Liver (tissue), 8 donors: ENCODE measurements at regions not wholly inside any gene's neighbourhood (a gene's known extent, or its start where the extent isn't known, plus 50 kb on each side); places are given as distances from the start of the nearest gene placed in this dataset.
"Not testable (repeated sequence)": the region's sequence is repeated elsewhere in the genome, so short reads cannot be mapped to it uniquely, and the experiment has no call there.

Experiments
- DNase-seq: peaks from one replicate; pipeline ENCODE4 v3.0.0-alpha.2; 2017; ENCODE audit warnings: low spot score
- H3K27ac ChIP-seq, 2 donors: one replicate each; pipeline ENCODE4 v1.7.0; 2013; ENCODE audit warnings: inconsistent platforms in 2 of 2, low read length in 2 of 2, control low read depth in 1 of 2, low read depth in 1 of 2, mild to moderate bottlenecking in 1 of 2
- H3K27me3 ChIP-seq, 4 donors: one replicate each; pipeline versions ENCODE4 v1.6.1 to v1.7.0; 2013; ENCODE audit warnings: low read length in 3 of 4, inconsistent platforms in 1 of 4, mild to moderate bottlenecking in 1 of 4, moderate library complexity in 1 of 4; ENCODE audit not compliant: control insufficient read depth in 4 of 4, insufficient read depth in 4 of 4
- H3K36me3 ChIP-seq, 4 donors: one replicate each; pipeline versions ENCODE4 v1.6.1 to v1.7.0; 2013; ENCODE audit warnings: low read length in 3 of 4, mild to moderate bottlenecking in 3 of 4, low read depth in 1 of 4, moderate library complexity in 1 of 4; ENCODE audit not compliant: control insufficient read depth in 4 of 4, insufficient read depth in 3 of 4
- H3K4me1 ChIP-seq, 4 donors: one replicate each; pipeline versions ENCODE4 v1.6.1 to v1.7.0; 2013; ENCODE audit warnings: low read length in 3 of 4, mild to moderate bottlenecking in 3 of 4, moderate library complexity in 1 of 4; ENCODE audit not compliant: control insufficient read depth in 4 of 4, insufficient read depth in 4 of 4
- H3K4me3 ChIP-seq, 3 donors: one replicate each; pipeline versions ENCODE4 v1.6.1 to v1.7.0; 2013; ENCODE audit warnings: low read length in 3 of 3, control low read depth in 1 of 3, low read depth in 1 of 3, mild to moderate bottlenecking in 1 of 3
- H3K9ac ChIP-seq, 2 donors: one replicate each; pipeline ENCODE4 v1.7.0; 2013; ENCODE audit warnings: low read length in 2 of 2, mild to moderate bottlenecking in 2 of 2, moderate library complexity in 2 of 2, control low read depth in 1 of 2, low read depth in 1 of 2
- H3K9me3 ChIP-seq, 4 donors: one replicate each; pipeline versions ENCODE4 v1.6.1 to v1.7.0; 2013; ENCODE audit warnings: low read length in 3 of 4; ENCODE audit not compliant: control insufficient read depth in 4 of 4
- EGR1 ChIP-seq, 2 donors: IDR thresholded peaks; 2 replicates each; pipeline ENCODE4 v1.6.1; 2016 to 2018; ENCODE audit warnings: antibody characterized with exemption in 2 of 2, low read depth in 2 of 2
- FOXA1 ChIP-seq: IDR thresholded peaks from 2 replicates; pipeline ENCODE4 v1.6.1; 2016; ENCODE audit warnings: antibody characterized with exemption
- FOXA2 ChIP-seq: IDR thresholded peaks from 2 replicates; pipeline ENCODE4 v1.6.1; 2016; ENCODE audit warnings: antibody characterized with exemption
- GABPA ChIP-seq, 2 donors: IDR thresholded peaks in 1 of 2; conservative IDR thresholded peaks in 1 of 2; 2 replicates each; pipeline ENCODE4 v1.6.1; 2016; ENCODE audit warnings: antibody characterized with exemption in 2 of 2, mild to moderate bottlenecking in 1 of 2, moderate library complexity in 1 of 2
- HNF4G ChIP-seq: IDR thresholded peaks from 2 replicates; pipeline ENCODE4 v1.6.1; 2016; ENCODE audit warnings: antibody characterized with exemption
- JUND ChIP-seq, 2 donors: IDR thresholded peaks; 2 replicates each; pipeline ENCODE4 v1.6.1; 2016; ENCODE audit warnings: antibody characterized with exemption in 2 of 2
- NR2F2 ChIP-seq: IDR thresholded peaks from 2 replicates; pipeline ENCODE4 v1.6.1; 2016; ENCODE audit warnings: antibody characterized with exemption
- RAD21 ChIP-seq, 2 donors: IDR thresholded peaks; 2 replicates each; pipeline ENCODE4 v1.6.1; 2016; ENCODE audit warnings: antibody characterized with exemption in 2 of 2, mild to moderate bottlenecking in 2 of 2
- REST ChIP-seq: IDR thresholded peaks from 2 replicates; pipeline ENCODE4 v1.6.1; 2016; ENCODE audit warnings: antibody characterized with exemption, mild to moderate bottlenecking
- RXRA ChIP-seq, 2 donors: IDR thresholded peaks; 2 replicates each; pipeline ENCODE4 v1.6.1; 2017 to 2018; ENCODE audit warnings: antibody characterized with exemption in 2 of 2, mild to moderate bottlenecking in 1 of 2
- SP1 ChIP-seq: IDR thresholded peaks from 2 replicates; pipeline ENCODE4 v1.6.1; 2018; ENCODE audit warnings: antibody characterized with exemption, mild to moderate bottlenecking
- YY1 ChIP-seq: IDR thresholded peaks from 2 replicates; pipeline ENCODE4 v1.6.1; 2016; ENCODE audit warnings: antibody characterized with exemption, mild to moderate bottlenecking
- WGBS: extraction: QIAGEN DNeasy Blood & Tissue Kit; methylation state at CpG from one replicate; pipeline ENCODE4 v1.1.7; 2013; 5-methylcytosine and 5-hydroxymethylcytosine counted together
- TF ChIP-seq, protein P1 (sequence below): IDR thresholded peaks from 2 replicates; pipeline ENCODE4 v1.6.1; 2016; ENCODE audit warnings: antibody characterized with exemption
- TF ChIP-seq, protein P2 (sequence below): fragments of 150-350 bp; IDR thresholded peaks from 2 replicates; pipeline ENCODE4 v1.5.1; 2017; ENCODE audit warnings: improper control_type of control experiment, low read depth, low read length; ENCODE audit not compliant: missing input control
- donor health status: healthy.
- donor health status: healthy.
- donor health status: healthy.
- donor health status: healthy.
- donor health status: healthy.

DNA sequence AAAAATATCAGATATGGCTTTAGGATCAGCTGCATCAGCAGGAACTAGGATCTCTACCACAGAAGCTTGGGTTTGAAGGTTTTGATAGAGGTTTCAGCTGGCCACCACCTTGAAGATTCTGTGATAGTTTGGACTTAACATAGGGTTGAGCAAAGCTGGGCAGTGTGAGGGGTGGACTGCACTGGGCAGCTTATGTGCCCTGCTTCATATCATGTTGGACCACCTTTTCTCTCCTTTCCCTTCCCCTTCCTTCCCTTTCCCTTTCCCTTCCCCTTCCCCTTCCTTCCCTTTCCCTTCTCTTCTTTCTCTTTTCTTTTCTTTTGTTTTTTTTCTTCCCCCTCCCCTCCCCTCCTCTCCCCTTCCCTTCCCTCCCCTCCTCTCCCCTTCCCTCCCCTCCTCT, 196.3 kb upstream of the CXCR4 start (continued):
- TF ChIP-seq RXRA (IDR thresholded peaks at IDR 0.05): no peak
- no peak for TF ChIP-seq NR2F2
- no peak for TF ChIP-seq HNF4G
- no peak for TF ChIP-seq SP1
- no peak for TF ChIP-seq FOXA1
- TF ChIP-seq YY1: no peak
- TF ChIP-seq EGR1 (IDR thresholded peaks at IDR 0.05; ENCODE audit: low read depth in 2 of 2): no peak
- no peak for TF ChIP-seq GABPA (IDR thresholded peaks at IDR 0.05 in 1 of 2, conservative IDR thresholded peaks at IDR 0.05 in 1 of 2)
- no peak for TF ChIP-seq FOXA2

GRCh38 chr2:136312568-136312967, 194.6 kb upstream of the CXCR4 start:
- not testable (repeated sequence) for H3K27ac ChIP-seq, H3K9ac ChIP-seq, H3K4me3 ChIP-seq, H3K36me3 ChIP-seq, H3K9me3 ChIP-seq, DNase-seq, H3K4me1 ChIP-seq, H3K27me3 ChIP-seq
- WGBS: 86% methylated on average over 1 of the region's 1 CpG

DNA sequence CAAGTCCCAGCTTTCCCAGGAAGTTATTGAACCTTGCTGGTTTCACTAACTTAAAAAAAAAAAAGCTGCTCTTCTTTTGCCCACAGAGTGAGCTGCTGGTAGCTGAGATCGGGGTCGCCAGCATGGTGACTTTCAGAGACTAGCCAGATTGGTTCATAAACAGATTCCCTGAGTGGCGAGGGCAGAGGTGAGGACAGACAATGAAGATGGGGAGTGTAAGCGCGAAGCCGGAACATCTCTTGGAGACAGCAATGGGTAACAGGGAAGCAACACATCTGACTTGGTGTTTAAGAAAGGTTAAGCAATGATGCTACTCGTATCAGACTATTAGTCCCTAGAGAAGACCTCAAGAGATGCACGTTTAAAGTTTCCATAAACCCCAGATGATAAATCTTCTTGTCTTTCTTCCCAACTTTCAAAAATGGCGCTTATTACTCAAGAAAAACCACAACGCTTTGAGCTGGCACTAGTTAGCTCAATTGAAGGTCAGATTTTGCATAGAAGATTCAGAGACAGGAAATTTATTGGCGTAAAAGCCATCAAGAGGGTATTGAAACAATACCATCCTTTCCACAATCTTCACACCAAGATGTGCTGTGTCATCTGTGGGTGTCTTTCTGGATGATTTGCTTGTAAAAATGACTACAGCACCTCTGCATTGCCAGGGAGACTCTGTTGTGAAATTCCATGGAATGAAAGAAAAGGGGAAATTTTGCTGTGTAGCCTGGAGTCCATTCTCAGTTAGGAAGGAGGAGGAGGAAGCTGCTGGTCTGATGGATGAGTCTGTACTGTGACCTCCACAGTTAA, 193.1 kb upstream of the CXCR4 start:
- DNase-seq: no peak
- H3K9me3 ChIP-seq: no peaks in the 10 kb centered on the region
- no peak overlapping the region for H3K9ac ChIP-seq
- no peaks in the 10 kb centered on the region for H3K4me1 ChIP-seq
- peaks cover 0 to 3% (median 0%) of the 10 kb centered on the region in 4 donors for H3K27me3 ChIP-seq
- H3K4me3 ChIP-seq: no peak overlapping the region
- TF ChIP-seq, protein P1, sequence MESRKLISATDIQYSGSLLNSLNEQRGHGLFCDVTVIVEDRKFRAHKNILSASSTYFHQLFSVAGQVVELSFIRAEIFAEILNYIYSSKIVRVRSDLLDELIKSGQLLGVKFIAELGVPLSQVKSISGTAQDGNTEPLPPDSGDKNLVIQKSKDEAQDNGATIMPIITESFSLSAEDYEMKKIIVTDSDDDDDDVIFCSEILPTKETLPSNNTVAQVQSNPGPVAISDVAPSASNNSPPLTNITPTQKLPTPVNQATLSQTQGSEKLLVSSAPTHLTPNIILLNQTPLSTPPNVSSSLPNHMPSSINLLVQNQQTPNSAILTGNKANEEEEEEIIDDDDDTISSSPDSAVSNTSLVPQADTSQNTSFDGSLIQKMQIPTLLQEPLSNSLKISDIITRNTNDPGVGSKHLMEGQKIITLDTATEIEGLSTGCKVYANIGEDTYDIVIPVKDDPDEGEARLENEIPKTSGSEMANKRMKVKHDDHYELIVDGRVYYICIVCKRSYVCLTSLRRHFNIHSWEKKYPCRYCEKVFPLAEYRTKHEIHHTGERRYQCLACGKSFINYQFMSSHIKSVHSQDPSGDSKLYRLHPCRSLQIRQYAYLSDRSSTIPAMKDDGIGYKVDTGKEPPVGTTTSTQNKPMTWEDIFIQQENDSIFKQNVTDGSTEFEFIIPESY: no peak
- TF ChIP-seq YY1 (no peak), EGR1 (IDR thresholded peaks at IDR 0.05; ENCODE audit: low read depth in 2 of 2) (no peak), SP1 (no peak), GABPA (IDR thresholded peaks at IDR 0.05 in 1 of 2, conservative IDR thresholded peaks at IDR 0.05 in 1 of 2) (no peak), JUND (IDR thresholded peaks at IDR 0.05) (no peak), REST (no peak), NR2F2 (no peak), FOXA1 (no peak), RAD21 (IDR thresholded peaks at IDR 0.05) (no peak), HNF4G (no peak)
- TF ChIP-seq, protein P2, sequence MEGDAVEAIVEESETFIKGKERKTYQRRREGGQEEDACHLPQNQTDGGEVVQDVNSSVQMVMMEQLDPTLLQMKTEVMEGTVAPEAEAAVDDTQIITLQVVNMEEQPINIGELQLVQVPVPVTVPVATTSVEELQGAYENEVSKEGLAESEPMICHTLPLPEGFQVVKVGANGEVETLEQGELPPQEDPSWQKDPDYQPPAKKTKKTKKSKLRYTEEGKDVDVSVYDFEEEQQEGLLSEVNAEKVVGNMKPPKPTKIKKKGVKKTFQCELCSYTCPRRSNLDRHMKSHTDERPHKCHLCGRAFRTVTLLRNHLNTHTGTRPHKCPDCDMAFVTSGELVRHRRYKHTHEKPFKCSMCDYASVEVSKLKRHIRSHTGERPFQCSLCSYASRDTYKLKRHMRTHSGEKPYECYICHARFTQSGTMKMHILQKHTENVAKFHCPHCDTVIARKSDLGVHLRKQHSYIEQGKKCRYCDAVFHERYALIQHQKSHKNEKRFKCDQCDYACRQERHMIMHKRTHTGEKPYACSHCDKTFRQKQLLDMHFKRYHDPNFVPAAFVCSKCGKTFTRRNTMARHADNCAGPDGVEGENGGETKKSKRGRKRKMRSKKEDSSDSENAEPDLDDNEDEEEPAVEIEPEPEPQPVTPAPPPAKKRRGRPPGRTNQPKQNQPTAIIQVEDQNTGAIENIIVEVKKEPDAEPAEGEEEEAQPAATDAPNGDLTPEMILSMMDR: no peak
- 74% methylated on average over 11 of the region's 11 CpGs for WGBS
- no peaks in the 10 kb centered on the region for H3K36me3 ChIP-seq
- H3K27ac ChIP-seq: no peak overlapping the region
